RPMI7951 (cell line): ENCODE measurements at regions not wholly inside any gene's neighbourhood (a gene's known extent, or its start where the extent isn't known, plus 50 kb on each side); places are given as distances from the start of the nearest gene placed in this dataset.

Experiments used
- DNase-seq: peaks from one replicate; pipeline ENCODE4 v3.0.0-alpha.2; 2012; ENCODE audit warnings: low read depth

- no peak for DNase-seq
Measured at GRCh38 chr18:30072609-30073385, 969.7 kb downstream of the DSC3 start.

GRCh38 chr18:30066288-30066687, 976.3 kb downstream of the DSC3 start:
- no peak for DNase-seq

- DNase-seq = no peak
Measured at GRCh38 chr18:30057398-30057797, 985.1 kb downstream of the DSC3 start.

GRCh38 chr18:30056528-30056927, 986.0 kb downstream of the DSC3 start:
- DNase-seq = no peak

GRCh38 chr18:30044496-30044895, 998.0 kb downstream of the DSC3 start:
- no peak for DNase-seq

- DNase-seq = no peak
Measured at GRCh38 chr18:30039201-30039600, 1003.3 kb downstream of the DSC3 start.

GRCh38 chr18:30034818-30035217, 1007.7 kb downstream of the DSC3 start:
- DNase-seq = no peak

- no peak for DNase-seq
Measured at GRCh38 chr18:30016179-30016578, 1026.4 kb downstream of the DSC3 start.

- DNase-seq = no peak
Measured at GRCh38 chr18:30004965-30005364, 1037.6 kb downstream of the DSC3 start.

- no peak for DNase-seq
Measured at GRCh38 chr18:29982218-29982617, 1060.3 kb downstream of the DSC3 start.

GRCh38 chr18:29979881-29980280, 1062.7 kb downstream of the DSC3 start:
- no peak for DNase-seq

GRCh38 chr18:29969876-29970275, 1072.7 kb downstream of the DSC3 start:
- no peak for DNase-seq

- no peak for DNase-seq
Measured at GRCh38 chr18:29962579-29962978, 1080.0 kb downstream of the DSC3 start.

GRCh38 chr18:29960539-29960938, 1082.0 kb downstream of the DSC3 start:
- DNase-seq = no peak

GRCh38 chr18:29930231-29930630, 1112.3 kb downstream of the DSC3 start:
- DNase-seq = no peak

- DNase-seq = no peak
Measured at GRCh38 chr18:29928081-29928480, 1114.5 kb downstream of the DSC3 start.

GRCh38 chr18:29925566-29925965, 1117.0 kb downstream of the DSC3 start:
- DNase-seq = no peak

GRCh38 chr18:29912351-29912750, 1130.2 kb downstream of the DSC3 start:
- no peak for DNase-seq

GRCh38 chr18:29892960-29893558, 1149.5 kb downstream of the DSC3 start:
- DNase-seq = peak; percentile 0

- DNase-seq = no peak
Measured at GRCh38 chr18:29883114-29883513, 1159.4 kb downstream of the DSC3 start.

- DNase-seq = no peak
Measured at GRCh38 chr18:29882620-29883019, 1159.9 kb downstream of the DSC3 start.

GRCh38 chr18:29879763-29880162, 1162.8 kb downstream of the DSC3 start:
- DNase-seq = no peak

GRCh38 chr18:29874519-29875098, 1167.9 kb downstream of the DSC3 start:
- peak; percentile 17 for DNase-seq
